T-helper 1 cell treated with Interleukin-12 subunit alpha and Interleukin-12 subunit beta and Interleukin-4 antibody, amounts not matched to agents 30 μg/mL and 1 μg/mL, for 36 hours (primary cell): ENCODE measurements at regions not wholly inside any gene's neighbourhood (a gene's known extent, or its start where the extent isn't known, plus 50 kb on each side); places are given as distances from the start of the nearest gene placed in this dataset.
"Not testable (repeated sequence)": the region's sequence is repeated elsewhere in the genome, so short reads cannot be mapped to it uniquely, and the experiment has no call there.

Source experiments
- H3K27ac Mint-ChIP-seq: one replicate; pipeline ENCODE4 v1.8.0; 2021; ENCODE audit warnings: mild to moderate bottlenecking, mixed read lengths
- H3K27me3 Mint-ChIP-seq: one replicate; pipeline ENCODE4 v1.8.0; 2021; ENCODE audit warnings: low read depth, mixed read lengths
- H3K36me3 Mint-ChIP-seq: one replicate; pipeline ENCODE4 v1.8.0; 2021; ENCODE audit warnings: low read depth, mixed read lengths
- H3K4me1 Mint-ChIP-seq: one replicate; pipeline ENCODE4 v1.8.0; 2021; ENCODE audit warnings: low read depth, mixed read lengths
- H3K4me3 Mint-ChIP-seq: one replicate; pipeline ENCODE4 v1.8.0; 2021; ENCODE audit warnings: mild to moderate bottlenecking, moderate library complexity, mixed read lengths
- H3K9me3 Mint-ChIP-seq: one replicate; pipeline ENCODE4 v1.8.0; 2021; ENCODE audit warnings: mixed read lengths

DNA sequence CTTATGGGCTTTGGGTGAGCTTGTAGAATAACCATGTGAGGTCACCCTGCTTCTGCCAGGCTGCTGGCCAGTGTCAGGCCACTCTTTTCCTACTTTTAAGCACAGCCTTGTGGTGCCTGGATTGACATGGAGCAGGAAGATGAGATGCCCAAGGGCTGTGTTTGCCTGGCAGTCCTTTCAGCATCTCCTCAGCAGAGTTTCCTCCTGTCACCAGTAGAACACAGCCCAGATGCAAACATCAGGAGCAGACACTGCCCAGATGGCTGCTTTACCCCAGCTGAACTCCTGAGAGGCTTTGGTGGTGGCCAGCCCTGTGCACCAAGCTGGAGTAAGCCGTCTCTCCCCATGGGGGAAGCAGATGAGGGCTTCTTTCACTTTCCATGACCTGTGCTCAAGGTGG, 332.0 kb upstream of the FRG2C start:
- not testable (repeated sequence) for H3K4me1 Mint-ChIP-seq, H3K27ac Mint-ChIP-seq, H3K36me3 Mint-ChIP-seq, H3K4me3 Mint-ChIP-seq, H3K27me3 Mint-ChIP-seq, H3K9me3 Mint-ChIP-seq

GRCh38 chr3:75332794-75333193, 331.3 kb upstream of the FRG2C start:
- Mint-ChIP-seq H3K9me3 (no peaks in the 10 kb centered on the region), H3K36me3 (no peaks in the 10 kb centered on the region), H3K4me1 (no peaks in the 10 kb centered on the region), H3K27ac (no peak overlapping the region), H3K27me3 (no peaks in the 10 kb centered on the region), H3K4me3 (no peak overlapping the region)

DNA sequence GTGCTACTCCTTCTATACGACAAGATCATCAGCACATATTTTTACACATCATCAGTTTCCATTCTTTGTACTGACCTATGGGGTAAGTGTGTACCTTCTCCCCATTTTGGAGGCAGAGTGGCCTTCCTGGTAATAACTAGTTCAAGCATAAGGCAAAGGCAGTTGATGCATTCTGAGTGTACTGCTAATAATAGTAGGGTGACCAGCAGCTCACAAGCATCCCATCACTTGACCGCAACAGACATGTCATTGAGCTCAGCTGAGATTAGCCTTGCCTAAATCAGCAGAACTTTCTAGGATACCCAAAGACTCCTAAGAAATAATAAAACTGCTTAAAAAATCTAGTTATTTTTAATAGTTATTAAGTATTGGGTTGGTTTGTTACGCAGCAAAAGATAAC, 329.8 kb upstream of the FRG2C start:
- Mint-ChIP-seq H3K27ac (no peak overlapping the region), H3K9me3 (no peaks in the 10 kb centered on the region), H3K4me1 (no peaks in the 10 kb centered on the region), H3K4me3 (no peak overlapping the region), H3K27me3 (no peaks in the 10 kb centered on the region), H3K36me3 (no peaks in the 10 kb centered on the region)

DNA sequence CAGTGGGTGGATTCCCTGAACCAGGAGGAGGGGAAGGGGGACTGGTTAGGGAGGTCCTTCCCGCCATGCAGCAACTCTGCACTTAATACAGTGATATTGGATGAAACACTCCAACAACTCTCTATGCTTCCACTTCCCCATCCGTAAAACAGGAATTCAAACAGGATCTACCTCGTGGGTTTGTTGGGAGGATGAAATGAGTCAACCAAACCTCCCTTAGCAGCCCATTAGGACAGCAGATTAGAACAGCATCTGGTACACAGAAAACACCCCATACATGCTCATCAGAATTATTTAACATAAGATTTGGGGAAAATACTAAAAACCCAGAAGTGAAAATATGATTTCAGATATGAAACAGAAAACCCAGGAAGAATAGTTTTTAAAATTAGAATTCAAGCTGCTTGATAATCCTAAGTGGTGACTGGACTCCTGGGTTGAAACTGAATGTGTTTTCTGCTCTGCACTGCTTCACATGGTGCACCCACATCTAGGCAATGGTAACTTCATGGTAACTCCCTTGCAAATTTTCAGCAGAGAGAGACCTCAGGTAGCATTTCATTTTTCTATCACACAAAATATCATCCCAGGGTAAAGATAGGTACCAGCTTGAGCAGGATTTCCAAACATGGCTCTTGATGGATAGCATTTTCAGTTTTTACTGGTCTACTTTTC, 326.8 kb upstream of the FRG2C start:
- H3K27ac Mint-ChIP-seq: no peak overlapping the region
- H3K27me3 Mint-ChIP-seq: no peaks in the 10 kb centered on the region
- H3K9me3 Mint-ChIP-seq: no peaks in the 10 kb centered on the region
- no peaks in the 10 kb centered on the region for H3K36me3 Mint-ChIP-seq
- no peak overlapping the region for H3K4me3 Mint-ChIP-seq
- H3K4me1 Mint-ChIP-seq: no peaks in the 10 kb centered on the region

DNA sequence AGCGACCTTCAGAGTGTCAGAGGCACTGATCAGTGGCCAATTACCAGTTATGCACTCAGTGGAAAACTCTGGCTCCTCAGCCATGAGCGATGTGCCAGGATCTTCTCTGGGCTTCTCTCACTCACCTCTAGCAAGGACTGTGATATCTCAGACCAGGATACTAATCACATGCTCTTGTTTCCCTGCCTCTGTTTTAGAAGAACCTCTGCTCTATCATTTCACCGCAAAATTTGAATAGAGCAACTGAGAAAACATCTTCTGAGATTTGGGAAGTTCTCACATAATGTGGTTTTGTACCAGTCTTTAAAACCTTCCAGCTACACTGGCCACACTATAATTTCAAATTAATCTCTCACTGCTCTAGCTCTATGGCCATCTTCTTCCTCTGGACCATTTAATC, 325.8 kb upstream of the FRG2C start:
- Mint-ChIP-seq H3K4me1 (no peaks in the 10 kb centered on the region), H3K9me3 (no peaks in the 10 kb centered on the region), H3K27ac (no peak overlapping the region), H3K36me3 (no peaks in the 10 kb centered on the region), H3K4me3 (no peak overlapping the region), H3K27me3 (no peaks in the 10 kb centered on the region)

DNA sequence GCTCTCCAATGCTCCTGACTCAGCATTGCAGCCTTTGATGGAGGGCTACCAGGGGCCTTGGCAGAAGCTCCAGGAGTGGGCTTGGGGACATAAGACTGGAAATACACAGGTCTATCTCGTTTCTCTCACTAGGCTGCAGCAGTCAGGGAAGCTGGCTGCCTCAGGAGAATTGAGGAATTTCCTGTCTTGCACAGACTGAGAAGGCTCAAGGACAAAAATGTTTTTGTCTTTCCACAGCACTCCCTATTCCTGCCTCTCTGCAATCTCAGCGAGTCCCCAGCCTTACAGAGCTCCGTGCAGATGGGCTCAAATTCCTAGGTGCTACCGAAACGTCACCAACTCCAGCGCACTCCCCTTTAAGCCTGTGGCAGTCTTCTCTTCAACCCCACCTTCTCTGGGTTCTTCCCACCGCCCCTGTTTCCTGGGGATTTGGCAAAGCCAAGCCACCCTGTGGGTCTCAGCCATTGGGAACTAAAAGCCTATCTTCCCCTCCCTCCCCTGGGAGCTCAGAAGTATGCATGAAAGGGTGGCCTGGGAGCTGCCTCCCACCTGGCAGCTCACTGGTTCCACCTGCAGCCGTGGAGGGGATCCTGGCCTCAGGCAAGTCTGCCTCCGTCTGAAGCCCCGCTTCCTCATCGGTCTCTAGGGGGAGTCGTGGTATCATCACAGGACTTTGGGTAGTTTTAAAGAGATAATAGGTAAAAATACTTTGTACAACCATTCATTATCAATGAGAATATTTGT, 322.6 kb upstream of the FRG2C start:
- H3K4me1 Mint-ChIP-seq: no peaks in the 10 kb centered on the region
- no peak overlapping the region for H3K27ac Mint-ChIP-seq
- no peaks in the 10 kb centered on the region for H3K36me3 Mint-ChIP-seq
- no peaks in the 10 kb centered on the region for H3K9me3 Mint-ChIP-seq
- no peaks in the 10 kb centered on the region for H3K27me3 Mint-ChIP-seq
- no peak overlapping the region for H3K4me3 Mint-ChIP-seq

GRCh38 chr3:75342425-75342824, 321.7 kb upstream of the FRG2C start:
- Mint-ChIP-seq H3K36me3 (no peaks in the 10 kb centered on the region), H3K4me1 (no peaks in the 10 kb centered on the region), H3K9me3 (no peaks in the 10 kb centered on the region), H3K4me3 (no peak overlapping the region), H3K27me3 (no peaks in the 10 kb centered on the region), H3K27ac (no peak overlapping the region)

DNA sequence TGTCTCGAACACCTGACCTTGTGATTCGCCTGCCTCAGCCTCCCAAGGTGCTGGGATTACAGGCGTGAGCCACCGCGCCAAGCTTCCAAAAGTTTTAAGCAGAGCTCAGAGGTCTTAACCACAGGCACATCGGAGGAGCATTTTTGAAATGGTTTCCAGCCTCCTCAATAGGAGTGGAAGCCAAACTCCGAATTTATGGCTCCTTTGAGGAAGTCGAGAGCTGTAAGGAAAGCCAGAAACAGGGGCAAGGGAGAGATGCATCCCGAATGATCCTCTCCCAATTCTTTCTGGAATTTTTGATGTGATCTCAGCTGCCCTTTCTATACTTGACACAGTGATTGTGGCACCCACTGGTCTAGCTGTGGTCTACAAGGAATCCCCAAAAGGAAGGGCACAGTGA, 313.6 kb upstream of the FRG2C start:
- H3K36me3 Mint-ChIP-seq, H3K27ac Mint-ChIP-seq, H3K4me3 Mint-ChIP-seq, H3K9me3 Mint-ChIP-seq, H3K27me3 Mint-ChIP-seq, H3K4me1 Mint-ChIP-seq: not testable (repeated sequence)

DNA sequence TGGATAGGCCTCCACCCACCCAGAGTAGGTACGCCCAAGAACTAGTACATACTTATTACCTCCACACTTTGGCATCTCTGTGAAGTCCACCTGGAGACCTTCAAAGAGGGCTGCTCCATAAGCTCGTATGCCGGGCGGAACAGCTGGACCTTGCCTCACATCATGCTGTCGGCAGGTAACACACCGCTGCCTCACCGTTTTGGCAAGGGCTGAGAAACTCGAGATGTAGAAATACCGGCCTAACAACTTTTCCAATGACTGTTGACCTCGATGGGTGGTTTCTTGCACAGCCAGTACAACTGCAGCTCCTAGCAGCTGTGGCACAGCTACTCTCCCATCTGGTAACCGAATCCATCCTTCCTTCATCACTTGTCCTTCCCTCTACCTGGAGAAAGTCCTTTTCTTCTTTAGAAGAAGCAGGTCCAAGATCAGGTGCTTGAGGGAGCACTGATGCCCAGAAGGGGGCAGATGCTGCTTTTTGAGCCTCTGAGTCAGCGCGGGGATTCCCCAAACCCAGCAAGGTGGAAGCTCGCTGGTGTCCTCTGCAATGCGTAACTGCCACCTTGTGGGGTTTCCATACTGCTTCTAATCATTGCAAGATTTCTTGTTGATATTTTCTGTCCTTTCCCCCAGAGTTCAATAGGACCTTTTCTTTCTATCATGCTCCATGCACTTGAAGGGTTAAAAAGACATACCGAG, 301.9 kb upstream of the FRG2C start:
- H3K9me3 Mint-ChIP-seq, H3K27me3 Mint-ChIP-seq, H3K4me3 Mint-ChIP-seq, H3K27ac Mint-ChIP-seq, H3K36me3 Mint-ChIP-seq, H3K4me1 Mint-ChIP-seq: not testable (repeated sequence)

GRCh38 chr3:75372964-75373363, 291.2 kb upstream of the FRG2C start:
- not testable (repeated sequence) for H3K27me3 Mint-ChIP-seq, H3K36me3 Mint-ChIP-seq, H3K27ac Mint-ChIP-seq, H3K4me1 Mint-ChIP-seq, H3K9me3 Mint-ChIP-seq
- peak overlapping the region; percentile 54 for H3K4me3 Mint-ChIP-seq

DNA sequence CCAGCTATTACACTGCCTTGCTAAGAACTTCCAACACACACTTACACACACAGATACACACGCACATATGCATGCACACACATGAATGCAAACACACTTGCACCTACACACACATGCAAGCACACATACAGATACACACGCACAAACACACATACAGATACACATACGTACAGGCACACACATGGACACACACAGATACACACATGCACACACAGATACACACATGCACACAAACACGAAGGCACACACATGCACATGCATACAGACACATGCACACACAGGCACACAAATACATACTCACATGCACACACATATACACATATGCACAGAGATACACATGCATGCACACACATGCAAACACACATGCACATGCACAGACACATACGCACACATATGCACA, 284.3 kb upstream of the FRG2C start:
- H3K4me1 Mint-ChIP-seq, H3K27ac Mint-ChIP-seq, H3K27me3 Mint-ChIP-seq, H3K4me3 Mint-ChIP-seq, H3K36me3 Mint-ChIP-seq: not testable (repeated sequence)
- H3K9me3 Mint-ChIP-seq: peaks cover 22% of the 10 kb centered on the region

GRCh38 chr3:75380276-75380771, 283.8 kb upstream of the FRG2C start:
- Mint-ChIP-seq H3K27ac (no peak overlapping the region), H3K9me3 (peaks cover 22% of the 10 kb centered on the region)

GRCh38 chr3:75384016-75384415, 280.1 kb upstream of the FRG2C start:
- not testable (repeated sequence) for H3K4me3 Mint-ChIP-seq, H3K27ac Mint-ChIP-seq, H3K27me3 Mint-ChIP-seq, H3K36me3 Mint-ChIP-seq, H3K4me1 Mint-ChIP-seq
- H3K9me3 Mint-ChIP-seq: peaks cover 17% of the 10 kb centered on the region

More at GRCh38 chr3:75380276-75380771, 283.8 kb upstream of the FRG2C start:
- peaks cover 2% of the 10 kb centered on the region for H3K4me1 Mint-ChIP-seq
- H3K36me3 Mint-ChIP-seq: no peaks in the 10 kb centered on the region
- no peaks in the 10 kb centered on the region for H3K27me3 Mint-ChIP-seq
- no peak overlapping the region for H3K4me3 Mint-ChIP-seq

- not testable (repeated sequence) for H3K36me3 Mint-ChIP-seq, H3K9me3 Mint-ChIP-seq, H3K4me3 Mint-ChIP-seq, H3K27ac Mint-ChIP-seq, H3K27me3 Mint-ChIP-seq, H3K4me1 Mint-ChIP-seq
Measured at GRCh38 chr3:75388486-75389124, 275.5 kb upstream of the FRG2C start.

DNA sequence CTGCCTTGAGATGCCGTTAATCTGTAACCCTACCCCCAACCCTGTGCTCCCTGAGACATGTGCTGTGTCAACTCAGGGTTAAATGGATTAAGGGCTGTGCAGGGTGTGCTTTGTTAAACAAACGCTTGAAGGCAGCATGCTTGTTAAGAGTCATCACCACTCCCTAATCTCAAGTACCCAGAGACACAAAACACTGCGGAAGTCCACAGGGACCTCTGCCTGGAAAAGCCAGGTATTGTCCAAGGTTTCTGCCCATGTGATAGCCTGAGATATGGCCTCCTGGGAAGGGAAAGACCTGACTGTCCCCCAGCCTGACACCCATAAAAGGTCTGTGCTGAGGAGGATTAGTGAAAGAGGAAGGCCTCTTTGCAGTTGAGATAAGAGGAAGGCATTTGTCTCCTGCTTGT, 270.8 kb upstream of the FRG2C start:
- H3K4me1 Mint-ChIP-seq, H3K27ac Mint-ChIP-seq, H3K27me3 Mint-ChIP-seq, H3K9me3 Mint-ChIP-seq, H3K36me3 Mint-ChIP-seq, H3K4me3 Mint-ChIP-seq: not testable (repeated sequence)
